Endothelial cell of umbilical vein (primary cell): ENCODE measurements at regions not wholly inside any gene's neighbourhood (a gene's known extent, or its start where the extent isn't known, plus 50 kb on each side); places are given as distances from the start of the nearest gene placed in this dataset.

Source experiments
- EZH2 ChIP-seq: IDR thresholded peaks from 2 replicates; pipeline ENCODE4 v1.6.1; 2012; ENCODE audit warnings: borderline replicate concordance, low read depth, mild to moderate bottlenecking, moderate library complexity, low read length, inconsistent platforms; ENCODE audit not compliant: severe bottlenecking
- POLR2A ChIP-seq: IDR thresholded peaks from 2 replicates; pipeline ENCODE4 v1.6.1; 2012; ENCODE audit warnings: low read depth, mild to moderate bottlenecking, control low read depth, low read length
- POLR2AphosphoS5 ChIP-seq: IDR thresholded peaks from 2 replicates; pipeline ENCODE4 v1.6.1; 2012; ENCODE audit warnings: low read depth, mild to moderate bottlenecking, control low read depth, low read length, moderate library complexity; ENCODE audit not compliant: insufficient read depth
- TF ChIP-seq, protein P1 (sequence below), 2 donors: IDR thresholded peaks; 1 replicate in 1 of 2; 2 replicates in 1 of 2; pipeline ENCODE4 v1.5.1; 2011; ENCODE audit warnings: low read length in 2 of 2, mild to moderate bottlenecking in 2 of 2, moderate library complexity in 2 of 2, control low read depth in 1 of 2, inconsistent platforms in 1 of 2, low read depth in 1 of 2; ENCODE audit not compliant: insufficient read depth in 1 of 2; ENCODE audit errors: extremely low read depth in 1 of 2

DNA sequence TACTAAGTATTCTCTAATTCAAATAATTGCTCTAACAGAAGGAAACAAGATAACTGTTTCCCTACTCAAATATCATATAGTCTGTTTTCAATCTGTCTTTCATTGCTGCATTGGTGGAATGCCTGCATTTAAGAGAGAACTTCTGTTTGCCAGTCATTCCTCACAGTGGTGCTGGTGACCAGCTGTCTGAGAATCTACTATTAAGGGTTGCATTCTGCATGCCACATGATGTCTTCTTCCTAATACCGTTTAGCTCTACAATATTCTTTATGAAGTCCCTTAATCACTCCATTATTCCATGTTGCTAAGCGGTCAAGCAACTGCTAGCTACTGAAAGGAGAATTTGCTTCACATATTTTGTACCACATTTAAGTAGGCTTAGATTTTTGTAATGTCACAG, 167.1 kb upstream of the CENPE start:
- TF ChIP-seq POLR2A (no peak), EZH2 (no peak), POLR2AphosphoS5 (no peak)
- TF ChIP-seq, protein P1, sequence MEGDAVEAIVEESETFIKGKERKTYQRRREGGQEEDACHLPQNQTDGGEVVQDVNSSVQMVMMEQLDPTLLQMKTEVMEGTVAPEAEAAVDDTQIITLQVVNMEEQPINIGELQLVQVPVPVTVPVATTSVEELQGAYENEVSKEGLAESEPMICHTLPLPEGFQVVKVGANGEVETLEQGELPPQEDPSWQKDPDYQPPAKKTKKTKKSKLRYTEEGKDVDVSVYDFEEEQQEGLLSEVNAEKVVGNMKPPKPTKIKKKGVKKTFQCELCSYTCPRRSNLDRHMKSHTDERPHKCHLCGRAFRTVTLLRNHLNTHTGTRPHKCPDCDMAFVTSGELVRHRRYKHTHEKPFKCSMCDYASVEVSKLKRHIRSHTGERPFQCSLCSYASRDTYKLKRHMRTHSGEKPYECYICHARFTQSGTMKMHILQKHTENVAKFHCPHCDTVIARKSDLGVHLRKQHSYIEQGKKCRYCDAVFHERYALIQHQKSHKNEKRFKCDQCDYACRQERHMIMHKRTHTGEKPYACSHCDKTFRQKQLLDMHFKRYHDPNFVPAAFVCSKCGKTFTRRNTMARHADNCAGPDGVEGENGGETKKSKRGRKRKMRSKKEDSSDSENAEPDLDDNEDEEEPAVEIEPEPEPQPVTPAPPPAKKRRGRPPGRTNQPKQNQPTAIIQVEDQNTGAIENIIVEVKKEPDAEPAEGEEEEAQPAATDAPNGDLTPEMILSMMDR (IDR thresholded peaks at IDR 0.05; ENCODE audit: extremely low read depth in 1 of 2, insufficient read depth in 1 of 2, low read depth in 1 of 2, low read length in 2 of 2): no peak
